Activated CD8-positive, alpha-beta memory T cell treated with anti-CD3 and anti-CD28 coated beads, Interleukin-2, amount 50 U/mL, for 48 hours (primary cell): ENCODE measurements at regions not wholly inside any gene's neighbourhood (a gene's known extent, or its start where the extent isn't known, plus 50 kb on each side); places are given as distances from the start of the nearest gene placed in this dataset.
"Not testable (repeated sequence)": the region's sequence is repeated elsewhere in the genome, so short reads cannot be mapped to it uniquely, and the experiment has no call there.

Source experiments
- DNase-seq: peaks from one replicate; pipeline ENCODE4 v3.0.0-alpha.2; 2020

DNA sequence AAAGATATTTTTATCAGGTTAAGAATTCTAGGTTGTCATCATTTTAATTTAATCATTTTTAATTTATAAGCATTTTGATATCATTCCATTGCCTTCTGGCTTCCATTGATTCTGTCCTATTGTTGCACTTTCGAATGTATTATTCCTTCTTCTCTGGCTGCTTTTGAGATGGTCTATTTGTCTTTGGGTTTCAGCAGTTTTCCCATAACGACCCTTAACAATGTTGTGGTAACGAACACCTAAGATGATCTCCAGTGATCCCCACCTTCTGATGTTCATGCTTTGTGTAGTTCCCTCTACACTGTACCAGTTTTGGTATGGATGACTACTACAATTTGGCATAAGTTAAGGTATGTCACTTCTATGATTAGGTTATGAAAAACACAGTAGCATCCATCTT, 59.9 kb downstream of the MINAR1 start:
- DNase-seq = no peak

DNA sequence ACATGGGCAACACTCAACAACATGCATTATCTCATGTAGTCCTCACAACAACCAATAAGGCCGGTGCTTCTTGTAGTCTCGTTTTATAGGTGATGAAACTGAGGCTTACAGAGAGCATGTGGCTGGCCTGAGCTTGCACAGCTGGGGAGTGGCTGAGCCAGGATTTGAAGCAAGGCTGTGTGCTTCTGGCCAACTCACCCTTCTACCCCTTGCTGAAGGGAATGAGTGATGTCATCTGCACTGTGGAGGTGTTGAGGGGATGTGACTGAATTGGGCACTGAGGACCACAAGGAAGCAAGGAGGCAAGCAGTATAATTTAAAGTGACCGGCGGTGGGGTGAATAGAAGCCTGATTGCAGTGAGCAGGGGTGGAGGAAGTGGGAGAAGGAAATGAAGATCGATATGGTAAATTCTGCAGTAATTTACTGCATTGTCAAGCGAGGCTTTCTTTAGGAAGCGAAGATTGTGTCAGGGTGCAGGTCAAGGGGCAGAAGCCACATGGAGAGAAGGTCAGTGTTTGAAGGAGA, 62.3 kb downstream of the MINAR1 start:
- DNase-seq = no peak

DNA sequence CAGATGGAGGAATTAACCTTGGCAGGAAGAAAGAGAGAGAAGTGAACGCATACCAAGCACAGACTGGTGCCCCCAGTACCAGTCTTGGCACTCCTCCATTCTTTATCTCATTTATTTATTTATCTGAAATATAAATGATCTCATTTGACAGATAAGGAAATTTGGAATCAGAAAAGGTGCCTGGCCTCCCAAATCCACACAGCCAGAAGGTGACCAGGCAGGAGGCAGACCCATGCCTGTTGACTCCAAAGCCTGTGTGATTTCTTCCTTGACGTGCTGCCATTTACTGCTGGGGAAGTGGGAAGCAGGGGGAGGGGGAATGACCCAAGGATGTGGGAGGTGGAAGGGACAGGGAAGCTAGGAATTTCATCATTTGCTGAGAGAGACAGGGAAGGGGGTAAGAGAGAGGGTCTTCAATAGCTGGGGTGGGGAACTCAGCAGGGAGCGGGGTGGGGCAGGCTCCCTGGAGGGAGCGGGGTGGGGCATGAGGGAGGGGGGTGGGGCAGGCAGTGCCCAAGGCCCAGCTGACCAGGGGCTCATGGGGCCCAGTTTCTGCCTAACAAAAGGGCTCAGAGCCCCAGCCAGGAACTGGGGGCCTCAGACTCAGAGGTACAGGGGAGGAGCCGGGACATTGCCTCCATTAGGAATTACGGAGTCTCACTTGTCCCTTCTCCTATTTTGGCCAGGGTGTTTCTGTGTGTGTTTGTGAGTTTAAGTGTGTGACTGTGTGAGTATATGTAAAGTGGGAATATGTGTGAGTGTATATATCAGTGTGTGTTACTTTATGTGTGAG, 63.0 kb downstream of the MINAR1 start:
- DNase-seq = no peak

DNA sequence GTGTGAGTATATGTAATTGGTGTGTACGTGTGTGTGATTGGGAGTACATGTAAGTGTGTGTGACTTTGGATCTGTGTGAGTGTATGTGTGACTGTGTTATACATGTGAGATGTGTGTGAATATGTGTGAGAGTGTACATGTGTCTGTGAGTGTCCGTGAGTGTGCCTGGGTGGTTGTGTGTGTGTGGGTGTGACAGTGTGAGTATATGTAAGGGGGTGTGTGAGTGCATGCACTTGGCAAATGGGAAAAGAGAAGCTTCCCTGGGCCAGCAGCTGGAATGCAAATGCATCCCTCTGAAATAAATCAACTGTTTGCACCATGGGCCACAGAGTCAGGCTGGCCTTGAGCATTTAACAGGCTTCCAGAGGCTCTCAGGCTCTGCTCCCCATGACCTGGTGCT, 63.6 kb downstream of the MINAR1 start:
- DNase-seq = no peak

DNA sequence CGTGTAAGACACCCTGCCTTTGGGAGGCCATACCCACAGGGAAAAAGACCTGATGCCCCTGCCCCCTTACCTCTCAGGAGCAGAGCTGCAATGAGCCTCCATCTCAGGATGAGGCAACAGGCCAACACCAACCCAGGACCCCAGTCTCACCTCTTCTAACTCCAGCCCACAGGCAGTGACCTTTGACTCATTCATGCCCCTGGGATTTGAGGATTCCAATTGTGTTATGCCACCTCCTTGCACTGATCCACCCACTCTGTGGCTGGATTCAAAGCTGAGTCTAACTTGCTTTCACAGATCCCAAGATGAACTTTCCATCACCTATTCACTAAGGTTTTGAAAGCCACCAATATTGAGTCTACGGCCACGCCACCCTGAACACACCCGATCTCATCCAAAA, 64.7 kb downstream of the MINAR1 start:
- no peak for DNase-seq

DNA sequence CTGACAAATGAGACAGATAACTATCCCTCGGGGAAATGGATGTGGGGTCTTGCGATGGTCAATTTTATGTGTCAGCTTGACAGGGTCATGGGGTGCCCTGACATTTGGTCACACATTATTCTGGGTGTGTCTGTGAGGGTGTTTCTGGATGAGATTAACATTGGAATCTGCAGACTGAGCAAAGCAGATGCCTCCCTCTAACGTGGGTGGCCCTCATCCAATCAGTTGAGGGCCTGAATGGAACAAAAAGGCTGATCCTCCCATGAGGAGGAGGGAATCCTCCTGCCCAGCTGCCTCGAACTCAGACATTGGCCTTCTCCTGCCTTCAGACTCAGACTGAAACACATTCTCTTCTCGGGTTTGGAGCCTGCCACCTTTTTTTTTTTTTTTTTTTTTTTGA, 69.0 kb downstream of the MINAR1 start:
- DNase-seq = no peak

DNA sequence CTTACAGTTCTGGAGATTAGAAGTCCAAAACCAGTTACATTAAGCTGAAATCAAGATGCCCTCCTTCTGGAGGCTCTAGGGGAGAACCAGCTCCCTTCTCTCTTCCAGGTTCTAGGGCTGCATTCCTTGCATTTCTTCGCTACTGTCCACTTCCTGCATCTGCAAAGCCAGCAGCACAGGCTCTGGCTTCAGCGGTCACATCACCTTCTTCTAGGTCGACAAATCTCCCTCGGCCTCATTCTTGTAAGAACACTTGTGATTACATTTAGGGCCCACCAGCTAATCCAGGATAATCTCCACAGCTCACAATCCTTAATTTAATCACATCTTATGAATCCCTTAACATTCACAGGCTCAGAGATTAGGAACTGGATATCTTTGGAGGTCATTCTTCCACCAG, 73.8 kb downstream of the MINAR1 start:
- no peak for DNase-seq

DNA sequence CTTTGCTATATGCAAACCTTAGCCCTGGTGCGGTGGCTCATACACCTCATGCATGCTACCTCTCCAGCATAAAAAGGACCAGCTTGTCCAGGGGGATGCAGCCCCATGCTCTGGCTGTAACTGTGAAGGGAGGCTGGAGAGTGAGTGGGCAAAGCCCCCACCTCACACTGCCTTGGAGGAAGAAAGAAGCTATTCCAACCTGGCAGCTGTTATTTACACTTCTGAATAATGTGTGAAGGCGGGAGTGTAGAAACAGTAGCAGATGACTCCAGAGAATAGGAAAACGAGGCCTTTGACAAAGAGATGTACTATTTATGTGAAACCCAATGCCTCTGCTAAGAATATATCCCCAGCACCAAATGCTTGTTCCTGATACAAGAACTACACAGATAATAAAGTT, 80.7 kb downstream of the MINAR1 start:
- not testable (repeated sequence) for DNase-seq

DNA sequence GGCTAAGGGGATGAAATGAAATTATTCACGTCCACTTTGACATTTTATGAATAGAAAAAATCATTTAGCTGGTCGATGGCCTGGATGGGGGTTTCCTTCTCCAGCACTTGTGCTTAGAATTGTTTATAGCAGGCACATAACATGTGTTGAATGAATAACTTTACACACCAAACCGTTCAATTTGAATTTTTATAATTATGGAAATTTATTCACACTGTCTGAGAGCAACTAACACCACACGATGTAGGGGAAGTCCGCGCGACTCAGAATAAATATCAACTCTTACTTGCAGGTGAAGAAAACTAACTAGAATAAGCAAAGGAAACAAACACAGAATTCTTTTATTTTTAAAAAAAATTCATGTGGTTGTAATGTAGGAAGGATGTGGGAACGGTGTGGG, 81.3 kb downstream of the MINAR1 start:
- no peak for DNase-seq

DNA sequence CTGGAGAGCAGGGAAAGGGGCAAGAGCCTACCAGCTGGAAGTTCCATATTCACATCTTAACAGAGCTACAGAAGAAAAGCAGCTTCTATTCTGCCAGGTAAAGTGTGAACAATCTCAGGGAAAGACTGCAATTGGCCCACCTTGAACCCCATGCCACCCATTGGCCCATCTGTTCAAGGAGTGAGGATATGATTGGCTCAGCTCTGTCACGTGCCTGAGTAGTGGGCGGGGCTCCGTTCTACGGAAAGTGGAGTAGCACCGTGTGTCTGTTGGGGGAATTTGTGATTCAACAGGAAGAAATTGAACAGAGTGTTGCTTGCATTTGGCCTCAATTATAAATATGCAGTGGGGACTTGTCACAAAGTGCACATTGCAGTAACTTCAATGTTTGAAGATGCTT, 81.8 kb downstream of the MINAR1 start:
- DNase-seq = no peak

DNA sequence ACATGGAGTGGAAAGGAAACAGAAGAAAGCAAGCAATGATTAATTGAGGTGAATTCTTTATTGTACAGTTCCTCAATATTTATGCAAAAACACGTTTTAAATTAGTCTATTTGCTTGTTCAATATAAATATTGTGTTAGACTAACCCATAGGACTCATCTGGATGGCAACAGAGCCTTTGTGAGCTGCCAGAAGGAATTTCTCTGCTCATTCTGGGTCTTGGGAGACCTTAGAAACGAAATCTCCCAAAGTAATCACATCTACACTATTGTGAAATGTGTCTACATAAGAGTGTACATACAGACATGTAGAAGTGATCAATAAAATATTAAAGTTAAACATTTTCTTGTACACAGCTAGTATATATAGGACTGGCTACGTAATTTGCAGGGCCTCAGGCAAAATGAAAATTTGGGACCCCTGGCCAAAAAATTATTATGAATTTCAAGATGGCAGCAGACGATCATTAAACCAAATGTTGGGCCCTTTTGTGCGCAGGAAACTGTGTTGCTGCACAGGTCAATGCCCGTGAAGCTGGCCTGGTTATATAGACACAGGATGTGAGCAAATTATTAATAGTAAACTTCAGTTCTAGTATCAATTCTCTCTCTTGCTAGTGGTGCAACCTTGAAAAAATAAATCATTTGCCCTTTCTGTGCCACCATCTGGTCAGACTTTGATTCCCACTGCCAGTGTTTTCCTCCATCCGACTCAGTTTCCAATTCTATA, 83.3 kb downstream of the MINAR1 start:
- no peak for DNase-seq

DNA sequence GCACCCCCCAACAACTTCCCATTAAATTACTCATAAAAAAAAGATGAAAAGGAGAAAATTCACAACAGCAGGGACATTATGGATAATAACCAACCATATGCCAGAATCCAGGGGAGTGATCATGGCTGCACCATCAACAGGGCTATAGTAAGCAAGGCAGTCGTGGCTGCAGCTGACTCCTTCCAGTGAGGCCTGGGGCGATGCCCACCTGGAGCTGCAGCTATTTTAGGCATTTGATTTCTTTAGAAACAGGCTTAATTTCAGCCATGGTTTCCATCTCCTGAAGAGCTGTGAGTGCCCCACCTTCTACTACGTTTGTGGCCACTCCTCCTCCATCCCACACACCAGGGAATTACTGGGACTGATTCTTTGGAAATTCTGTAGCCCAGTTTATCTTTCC, 84.0 kb downstream of the MINAR1 start:
- DNase-seq = no peak

DNA sequence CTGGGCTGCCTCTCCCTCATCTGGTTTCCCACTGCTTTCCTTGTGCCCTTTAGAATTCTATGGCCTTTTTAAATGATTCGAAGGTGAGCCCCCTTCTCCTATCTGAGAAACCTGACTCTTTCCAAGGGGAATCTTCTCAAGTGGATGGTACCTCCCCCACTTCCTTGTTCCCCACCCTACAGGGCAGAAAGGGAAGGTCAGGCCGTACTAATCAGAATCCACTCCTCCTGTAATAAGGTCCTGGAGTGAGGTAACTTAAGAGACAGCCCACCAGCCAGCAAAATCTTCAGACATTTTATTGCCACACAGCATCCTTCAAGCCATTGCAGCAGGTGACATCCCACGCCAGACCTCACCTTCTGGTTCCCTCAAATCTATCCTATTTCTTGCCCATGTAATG, 84.5 kb downstream of the MINAR1 start:
- no peak for DNase-seq

DNA sequence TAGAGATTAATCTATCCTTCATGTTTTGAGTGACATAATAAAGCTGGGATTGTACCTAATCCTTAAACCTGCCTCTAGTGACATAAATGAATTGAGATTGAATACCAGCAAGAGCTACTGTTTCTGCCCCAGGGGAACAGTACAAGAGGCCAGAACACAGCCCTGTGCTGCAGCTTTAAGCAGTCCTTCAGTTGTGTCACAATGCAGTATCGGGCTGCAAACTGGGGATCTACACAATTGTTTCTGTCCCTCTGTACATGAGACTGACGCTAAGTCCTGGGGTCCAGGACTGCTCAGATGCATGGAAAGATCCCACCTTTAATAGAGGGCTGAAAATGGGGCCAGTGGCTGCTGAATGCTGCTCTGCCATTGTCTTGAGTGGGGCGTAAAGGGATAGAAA, 87.5 kb downstream of the MINAR1 start:
- no peak for DNase-seq

DNA sequence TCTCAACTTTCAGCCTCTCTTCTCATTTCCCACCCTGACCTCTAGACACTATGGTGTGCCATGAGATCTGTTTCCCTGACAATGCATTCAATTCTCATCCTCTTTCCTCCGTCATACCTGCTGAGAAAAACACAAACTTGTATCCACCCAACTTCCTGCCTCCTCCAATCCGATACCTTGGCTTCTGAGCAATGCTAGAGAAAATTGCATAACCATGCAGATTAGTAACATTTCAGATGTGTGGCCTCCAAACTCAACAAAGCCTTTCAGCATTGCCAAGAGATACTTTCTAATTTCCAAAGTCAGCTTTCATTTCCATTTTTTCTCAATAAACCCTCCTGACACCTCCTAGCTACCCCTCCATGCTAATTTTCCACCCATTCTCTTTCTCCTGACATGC, 88.5 kb downstream of the MINAR1 start:
- DNase-seq = no peak

DNA sequence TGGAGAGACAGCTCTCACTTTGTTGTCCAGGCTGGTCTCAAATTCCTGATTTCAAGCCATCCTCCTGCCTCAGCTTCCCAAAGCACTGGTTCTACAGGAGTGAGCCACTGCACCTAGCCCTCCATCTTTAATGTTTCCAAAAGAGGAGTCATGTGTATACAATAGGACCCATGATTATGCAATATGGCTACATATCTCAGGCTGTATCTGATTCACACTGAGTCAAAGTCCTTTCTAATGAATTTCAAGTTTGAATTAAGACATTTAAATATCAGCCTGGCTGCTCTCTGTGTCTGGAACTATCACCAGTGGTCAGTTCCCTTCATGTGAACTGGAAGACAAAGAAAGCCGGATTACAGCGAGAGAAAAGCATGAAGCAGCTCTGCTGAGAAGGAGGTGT, 90.5 kb downstream of the MINAR1 start:
- no peak for DNase-seq

DNA sequence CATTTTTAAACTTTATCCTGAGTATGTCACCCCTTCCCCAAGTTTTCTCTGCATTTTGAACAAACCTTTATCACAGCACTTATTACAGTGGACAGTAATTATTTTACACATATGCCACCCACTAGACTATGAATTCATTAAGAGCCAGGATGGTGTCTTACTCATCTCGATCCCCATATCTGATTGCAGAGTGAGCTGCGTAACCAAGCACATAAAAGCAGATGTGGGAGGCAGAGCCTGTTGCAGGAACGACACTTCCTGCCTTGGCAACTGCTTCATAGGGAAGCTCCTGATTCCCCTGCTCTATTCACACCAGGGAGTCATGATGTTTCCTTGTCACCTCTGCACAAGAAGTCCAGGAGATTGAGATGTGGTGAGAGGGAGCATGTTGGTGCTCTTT, 91.1 kb downstream of the MINAR1 start:
- no peak for DNase-seq

DNA sequence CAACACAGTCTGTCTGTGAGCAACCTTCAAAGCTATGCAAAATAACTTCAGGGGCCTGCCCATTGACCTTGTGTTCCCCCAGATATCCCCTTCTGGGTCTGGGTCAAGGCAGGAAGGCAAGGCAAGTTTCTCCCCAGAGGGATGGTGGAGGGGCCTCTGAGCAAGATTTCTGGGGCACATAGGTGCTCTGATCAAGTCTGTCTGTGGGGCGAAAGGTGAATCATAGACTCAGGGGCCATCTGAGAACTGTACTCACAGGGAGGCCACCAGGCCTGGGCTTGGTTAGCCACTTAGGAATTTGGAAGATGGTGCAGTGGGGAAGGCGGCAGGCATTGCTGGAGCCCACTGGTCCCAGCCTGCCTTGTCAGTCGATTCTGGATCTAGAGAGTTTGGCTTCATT, 92.4 kb downstream of the MINAR1 start:
- no peak for DNase-seq

DNA sequence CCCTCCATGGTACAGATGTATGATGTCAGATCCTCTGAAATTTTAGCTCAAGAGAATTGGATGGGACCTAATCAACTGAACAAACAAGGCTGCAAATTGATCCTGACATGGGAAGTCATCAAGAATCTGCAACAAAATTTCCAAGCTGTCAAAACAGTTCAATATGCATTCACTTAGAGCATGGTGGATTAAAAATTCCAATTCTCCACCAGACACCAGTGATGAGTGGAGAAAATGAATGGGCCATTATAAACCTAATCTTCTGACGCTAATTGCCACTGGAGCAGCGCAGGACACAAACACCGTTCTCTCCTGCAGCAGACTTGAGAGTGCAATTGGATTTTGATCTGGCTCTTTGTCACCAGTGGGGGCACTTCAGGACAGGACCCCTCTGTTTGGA, 94.2 kb downstream of the MINAR1 start:
- DNase-seq = no peak

DNA sequence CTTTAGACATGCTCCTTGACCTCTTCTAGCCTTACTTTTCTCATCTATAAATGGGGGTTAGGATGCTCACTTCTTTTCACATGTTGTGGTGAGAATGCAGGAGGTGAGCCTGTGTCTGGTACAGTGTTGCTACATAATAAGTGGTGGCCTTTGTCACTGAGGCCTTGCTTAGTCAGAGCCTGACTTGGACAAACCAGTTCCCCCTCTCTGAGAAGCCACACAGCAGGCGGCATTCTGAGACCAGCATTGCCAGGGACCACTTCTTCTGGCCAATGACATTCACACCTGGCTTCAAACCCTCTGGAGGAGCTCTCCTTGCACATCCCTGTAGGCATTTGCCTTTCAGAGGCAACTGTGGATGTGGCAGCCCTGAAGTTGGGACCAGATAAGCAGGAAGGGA, 95.7 kb downstream of the MINAR1 start:
- DNase-seq = no peak

DNA sequence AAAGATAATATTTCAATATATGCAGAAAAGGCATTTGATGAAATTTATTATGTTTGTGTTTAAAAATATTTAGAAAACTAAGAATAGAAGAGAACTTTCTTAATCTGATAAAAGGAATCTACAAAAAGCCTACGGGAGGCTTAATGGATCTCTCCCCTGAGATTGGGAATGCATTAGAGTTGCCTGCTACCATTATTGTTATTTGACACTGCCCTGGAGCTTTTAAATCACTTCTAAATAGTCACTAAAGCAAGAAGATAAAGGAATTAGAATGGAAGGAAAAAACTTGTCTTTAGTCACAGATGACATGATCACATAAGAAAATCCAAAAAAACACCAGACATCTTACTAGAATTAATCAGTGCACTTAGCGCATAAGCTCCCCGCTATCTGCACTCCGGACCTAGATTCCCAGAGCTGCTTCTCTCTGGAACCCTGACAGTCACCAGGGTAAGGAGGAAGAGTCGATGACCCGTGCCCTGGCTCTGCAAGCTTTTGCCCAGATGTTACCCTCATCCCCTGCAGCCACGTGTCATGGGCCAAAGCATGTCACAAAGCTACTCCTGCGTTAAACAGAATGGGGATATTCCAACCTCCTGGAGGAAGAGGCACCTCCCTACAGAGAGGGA, 97.1 kb downstream of the MINAR1 start:
- no peak for DNase-seq

DNA sequence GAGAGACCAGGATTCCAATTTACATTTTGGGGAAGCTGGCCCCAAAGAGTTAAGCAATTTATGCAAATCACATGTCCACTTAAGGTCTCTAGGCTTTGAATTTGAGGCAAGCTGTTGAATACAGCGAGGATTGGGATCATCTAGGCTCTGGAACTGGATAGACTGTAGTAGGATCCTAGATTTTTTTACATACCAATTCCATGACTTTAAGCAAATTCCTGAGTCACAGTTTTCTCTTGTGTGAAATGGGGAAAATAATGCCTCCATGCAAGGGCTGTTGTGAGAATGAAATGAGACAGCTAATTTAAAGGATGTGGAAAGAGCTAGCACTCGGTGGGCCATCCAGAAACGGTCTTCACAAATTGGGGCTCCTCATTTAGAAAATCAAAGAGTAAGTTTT, 103.4 kb downstream of the MINAR1 start:
- DNase-seq = no peak

DNA sequence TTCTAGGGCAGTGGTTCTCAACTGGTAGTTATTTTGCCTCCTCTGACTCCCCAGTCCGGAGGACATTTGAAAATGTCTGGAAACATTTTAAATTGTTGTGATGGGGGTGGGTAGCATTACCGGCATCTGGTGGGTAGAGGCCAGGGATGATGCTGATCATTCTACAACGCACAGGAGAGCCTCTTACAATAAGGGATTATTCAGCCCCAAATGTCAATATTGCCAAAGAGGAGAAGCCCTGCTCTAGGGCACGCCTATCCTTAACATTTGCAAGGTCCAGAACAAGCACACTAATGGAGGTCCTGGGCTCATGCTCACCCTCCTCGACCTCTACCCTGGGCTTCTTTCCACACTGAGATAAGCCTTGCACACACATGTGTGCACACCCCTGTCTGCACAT, 106.4 kb downstream of the MINAR1 start:
- no peak for DNase-seq

DNA sequence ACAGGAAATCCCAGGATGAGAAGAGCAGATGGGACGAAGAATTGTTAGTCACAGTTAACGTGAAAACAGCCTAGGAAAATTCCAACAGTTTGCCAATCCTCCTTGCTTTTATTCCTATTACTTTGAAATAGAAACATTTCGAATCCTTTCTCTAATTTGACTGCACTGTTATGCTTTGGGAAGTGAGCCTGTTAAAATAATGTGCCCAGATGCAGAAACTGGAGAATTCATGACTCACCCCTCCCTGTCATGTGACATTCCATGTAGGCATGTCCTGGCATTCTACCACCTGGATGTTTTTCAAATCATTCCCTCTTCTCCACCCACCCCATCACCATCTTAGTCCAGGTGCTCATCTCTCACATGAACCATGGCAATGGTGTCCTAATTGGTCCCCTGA, 107.3 kb downstream of the MINAR1 start:
- DNase-seq = no peak
